HG03439 (cell line): ENCODE measurements at regions not wholly inside any gene's neighbourhood (a gene's known extent, or its start where the extent isn't known, plus 50 kb on each side); places are given as distances from the start of the nearest gene placed in this dataset.

Source experiments
- ATAC-seq: cut with Tn5 transposase; IDR thresholded peaks from one replicate; pipeline ENCODE4 v1.9.1; 2021; ENCODE audit warnings: mild to moderate bottlenecking, moderate library complexity; ENCODE audit not compliant: unreplicated experiment

- ATAC-seq = no peak
These were observed 122.0 kb upstream of the RARB start for GRCh38 chr3:25306066-25306465.

- ATAC-seq = no peak
These were observed 121.4 kb upstream of the RARB start for GRCh38 chr3:25306705-25307104.

- ATAC-seq = no peak
These were observed 114.8 kb upstream of the RARB start for GRCh38 chr3:25313286-25313685.

- ATAC-seq = no peak
These were observed 103.0 kb upstream of the RARB start for GRCh38 chr3:25324954-25325655.

- ATAC-seq = no peak
These were observed 92.7 kb upstream of the RARB start for GRCh38 chr3:25335356-25335755.

- no peak for ATAC-seq
These were observed 89.8 kb upstream of the RARB start for GRCh38 chr3:25338158-25338725.

- no peak for ATAC-seq
These were observed 88.8 kb upstream of the RARB start for GRCh38 chr3:25339225-25339624.

GRCh38 chr3:25344670-25345069, 83.4 kb upstream of the RARB start:
- no peak for ATAC-seq

- no peak for ATAC-seq
These were observed 79.0 kb upstream of the RARB start for GRCh38 chr3:25349095-25349494.

- no peak for ATAC-seq
These were observed 78.0 kb upstream of the RARB start for GRCh38 chr3:25349828-25350724.

- ATAC-seq = no peak
These were observed 77.3 kb upstream of the RARB start for GRCh38 chr3:25350725-25351114.

- no peak for ATAC-seq
These were observed 74.0 kb upstream of the RARB start for GRCh38 chr3:25354071-25354470.

- no peak for ATAC-seq
These were observed 72.8 kb upstream of the RARB start for GRCh38 chr3:25355034-25355885.

GRCh38 chr3:25355998-25356397, 72.1 kb upstream of the RARB start:
- no peak for ATAC-seq

- ATAC-seq = no peak
These were observed 65.9 kb upstream of the RARB start for GRCh38 chr3:25362118-25362517.

- ATAC-seq = no peak
These were observed 62.4 kb upstream of the RARB start for GRCh38 chr3:25365636-25366035.

GRCh38 chr3:25367025-25367424, 61.0 kb upstream of the RARB start:
- no peak for ATAC-seq

GRCh38 chr3:25372167-25372566, 55.9 kb upstream of the RARB start:
- ATAC-seq = no peak

GRCh38 chr3:25376340-25376739, 51.7 kb upstream of the RARB start:
- ATAC-seq = no peak

- no peak for ATAC-seq
These were observed 51.0 kb upstream of the RARB start for GRCh38 chr3:25377042-25377441.
